HG03460 (cell line): ENCODE measurements at regions not wholly inside any gene's neighbourhood (a gene's known extent, or its start where the extent isn't known, plus 50 kb on each side); places are given as distances from the start of the nearest gene placed in this dataset.
A peak's percentile ranks its signal among the peaks of the same experiment; 100 is the strongest.

Experiments
- ATAC-seq: cut with Tn5 transposase; IDR thresholded peaks from one replicate; pipeline ENCODE4 v1.9.1; 2021; ENCODE audit not compliant: unreplicated experiment

GRCh38 chr15:47990821-47991220, 130.0 kb upstream of the SLC24A5 start:
- ATAC-seq = no peak

- ATAC-seq = no peak
Measured at GRCh38 chr15:47991357-47991756, 129.4 kb upstream of the SLC24A5 start.

DNA sequence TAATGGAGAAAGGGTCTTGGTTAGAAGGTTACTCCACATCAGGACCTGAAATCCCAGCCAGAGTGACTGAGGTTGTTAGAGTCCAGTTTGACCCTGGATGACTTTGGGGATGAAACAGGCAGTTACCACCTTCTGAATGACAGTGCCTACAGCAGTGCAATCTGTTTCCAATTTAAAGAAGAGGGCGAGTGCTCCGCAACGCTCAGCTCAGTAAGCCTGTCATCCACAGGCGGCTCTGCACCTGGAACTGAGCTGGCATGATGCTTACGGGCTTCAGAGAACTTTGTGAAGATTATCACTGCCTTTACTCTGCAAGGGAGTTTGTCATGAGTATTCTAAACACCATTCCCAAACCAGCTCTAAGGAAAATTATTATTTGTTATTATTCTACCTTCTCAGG, 127.7 kb upstream of the SLC24A5 start:
- no peak for ATAC-seq

DNA sequence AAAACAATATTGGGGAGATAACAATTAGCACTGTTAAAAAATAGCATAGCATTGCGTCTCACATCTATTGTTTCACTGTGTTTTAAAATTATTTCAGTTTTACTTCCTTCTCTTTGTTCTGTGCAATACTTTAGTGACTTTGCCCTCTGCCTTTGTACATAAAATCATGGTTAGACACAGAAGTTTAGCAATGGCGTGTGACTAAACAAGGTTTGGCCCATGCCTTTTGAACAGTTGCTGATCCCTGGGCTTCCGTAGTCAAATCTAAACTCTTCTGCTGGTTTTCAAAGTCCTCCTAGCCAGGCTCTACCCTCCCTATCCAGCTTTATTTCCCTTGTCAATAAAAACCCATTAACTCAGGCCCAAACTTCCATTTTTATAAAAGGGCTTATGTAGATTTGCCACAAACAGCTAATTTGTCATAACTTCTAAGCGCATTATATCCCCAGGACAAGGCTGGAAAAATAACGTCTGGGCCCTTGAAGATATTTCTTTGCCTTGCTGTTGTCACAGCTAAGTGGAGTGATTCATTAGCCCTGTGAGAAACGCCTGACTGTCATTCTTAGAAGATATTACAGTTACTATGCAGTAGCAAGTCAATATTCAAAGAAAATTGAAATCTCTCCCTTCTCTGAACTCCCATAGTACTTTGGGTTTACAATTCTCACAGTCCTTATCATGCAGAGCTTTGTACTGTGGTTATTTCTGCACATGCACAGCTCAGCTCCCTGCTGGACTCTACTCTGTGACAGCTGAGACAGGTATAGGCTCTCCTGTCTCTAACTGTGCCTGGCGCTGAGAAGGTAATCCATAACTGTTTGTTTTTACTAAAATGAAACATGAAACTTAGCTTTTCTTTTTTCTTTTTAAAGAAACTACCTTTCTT, 123.4 kb upstream of the SLC24A5 start:
- ATAC-seq = no peak

GRCh38 chr15:47998619-47999019, 122.2 kb upstream of the SLC24A5 start:
- ATAC-seq = no peak

GRCh38 chr15:48001393-48002039, 119.3 kb upstream of the SLC24A5 start:
- ATAC-seq = peak; percentile 91

- ATAC-seq = no peak
Measured at GRCh38 chr15:48002767-48003166, 118.0 kb upstream of the SLC24A5 start.

- no peak for ATAC-seq
Measured at GRCh38 chr15:48003441-48003840, 117.3 kb upstream of the SLC24A5 start.

- ATAC-seq = no peak
Measured at GRCh38 chr15:48005077-48005476, 115.7 kb upstream of the SLC24A5 start.

DNA sequence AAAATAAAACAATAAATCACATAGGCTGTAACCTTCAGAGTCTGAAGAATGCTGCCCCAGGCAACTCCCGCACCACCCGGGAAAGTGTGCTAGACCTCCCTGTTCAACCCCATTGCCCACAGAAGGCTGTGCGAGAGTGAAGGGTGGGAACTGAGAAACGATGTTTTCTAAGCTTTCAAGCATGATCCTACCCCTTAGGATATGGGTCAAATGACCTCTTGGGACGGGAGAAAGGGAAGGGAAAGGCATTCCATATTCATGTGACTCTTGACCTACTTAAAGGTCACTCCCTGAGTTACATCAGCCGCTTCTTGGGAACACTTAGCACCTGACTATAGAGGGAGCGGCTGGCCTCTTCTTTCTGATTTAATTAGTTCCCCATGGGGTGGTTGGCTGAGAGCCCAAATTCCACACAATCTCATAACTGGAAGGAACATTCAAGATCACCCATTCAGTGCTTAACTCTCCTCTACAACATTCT, 114.7 kb upstream of the SLC24A5 start:
- ATAC-seq = no peak

GRCh38 chr15:48010316-48010715, 110.5 kb upstream of the SLC24A5 start:
- no peak for ATAC-seq

GRCh38 chr15:48012191-48012590, 108.6 kb upstream of the SLC24A5 start:
- no peak for ATAC-seq

- ATAC-seq = no peak
Measured at GRCh38 chr15:48016865-48017264, 103.9 kb upstream of the SLC24A5 start.

GRCh38 chr15:48017747-48018146, 103.0 kb upstream of the SLC24A5 start:
- no peak for ATAC-seq

- ATAC-seq = no peak
Measured at GRCh38 chr15:48020166-48020565, 100.6 kb upstream of the SLC24A5 start.

DNA sequence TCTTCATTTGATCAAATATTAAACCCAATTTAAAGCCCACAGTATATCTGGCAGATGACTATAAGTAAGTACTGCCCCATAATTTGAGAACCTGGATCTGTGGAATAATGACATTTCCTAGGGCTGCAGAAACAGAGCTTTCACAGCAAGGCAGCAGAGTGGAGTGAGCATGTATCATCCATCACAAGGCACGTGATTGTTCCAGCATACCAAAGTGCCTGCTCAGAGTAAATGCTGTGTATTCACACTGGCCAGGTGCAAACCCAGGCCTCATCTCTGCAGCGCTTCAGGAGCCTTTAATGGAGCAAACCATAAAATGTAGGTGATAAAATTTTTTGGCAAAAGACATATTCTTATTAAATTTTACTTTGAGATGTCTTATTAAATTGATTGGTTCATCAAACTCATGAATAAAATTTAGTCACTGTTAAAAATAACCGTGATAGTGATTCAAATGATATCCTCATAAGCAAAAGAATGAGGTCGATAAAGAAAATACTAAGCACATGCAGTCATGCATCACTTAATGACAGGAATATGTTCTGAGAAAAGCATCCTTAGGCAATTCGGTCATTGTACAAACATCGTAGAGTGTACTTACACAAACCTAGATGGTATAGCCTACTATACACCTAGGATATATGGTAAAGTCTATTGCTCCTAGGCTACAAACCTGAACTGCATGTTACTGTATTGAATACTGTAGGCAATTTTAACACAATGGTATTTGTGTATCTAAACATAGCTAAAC, 99.3 kb upstream of the SLC24A5 start:
- no peak for ATAC-seq

DNA sequence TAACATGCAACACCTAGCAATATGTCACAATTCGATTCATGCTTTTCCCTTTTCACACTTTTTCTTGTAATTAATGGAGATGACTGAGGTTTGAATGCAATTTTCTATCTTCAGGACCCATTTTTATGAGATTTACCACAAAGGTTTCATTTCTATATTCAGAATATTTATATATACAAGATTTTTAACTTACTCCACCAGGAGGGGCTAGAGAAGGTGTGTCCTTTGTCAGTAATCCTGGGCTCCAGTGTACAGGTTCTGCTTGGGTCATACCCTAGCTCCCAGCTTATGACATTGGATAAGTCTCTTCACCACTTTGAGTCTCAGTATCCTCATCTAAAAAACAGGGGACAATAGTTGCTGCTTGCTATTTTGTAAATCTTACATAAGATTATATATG, 95.7 kb upstream of the SLC24A5 start:
- ATAC-seq = no peak

GRCh38 chr15:48028712-48029111, 92.1 kb upstream of the SLC24A5 start:
- no peak for ATAC-seq

GRCh38 chr15:48029642-48030041, 91.1 kb upstream of the SLC24A5 start:
- no peak for ATAC-seq

- no peak for ATAC-seq
Measured at GRCh38 chr15:48031466-48031865, 89.3 kb upstream of the SLC24A5 start.

- no peak for ATAC-seq
Measured at GRCh38 chr15:48031973-48032372, 88.8 kb upstream of the SLC24A5 start.

DNA sequence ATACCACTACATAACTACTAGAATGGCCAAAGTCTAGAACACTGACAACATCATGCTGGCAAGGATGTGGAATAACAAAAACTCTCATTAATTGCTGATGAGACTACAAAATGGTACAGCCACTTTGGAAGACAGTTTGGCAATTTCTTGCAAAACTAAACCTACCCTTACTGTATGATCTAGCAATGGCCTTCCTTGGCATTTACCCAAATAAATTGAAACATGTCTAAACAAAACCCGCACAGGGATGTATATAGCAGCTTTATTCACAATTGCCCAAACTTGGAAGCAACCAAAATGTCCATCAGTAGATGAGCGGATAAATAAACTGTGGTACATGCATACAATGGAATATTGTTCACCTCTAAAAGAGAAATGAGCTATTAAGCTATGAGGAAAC, 87.9 kb upstream of the SLC24A5 start:
- no peak for ATAC-seq
